CD4-positive, alpha-beta T cell (primary cell): ENCODE measurements at regions not wholly inside any gene's neighbourhood (a gene's known extent, or its start where the extent isn't known, plus 50 kb on each side); places are given as distances from the start of the nearest gene placed in this dataset.

ENCODE experiments used
- ATAC-seq: fragments of 200-7000 bp; cut with Tn5 transposase; one replicate; pipeline ENCODE4 v1.10.0; 2022; ENCODE audit warnings: mild to moderate bottlenecking; ENCODE audit not compliant: poor library complexity
- CTCF ChIA-PET: fragments of 350-600 bp; sonication (Branson Sonifier 250); formaldehyde crosslinking; loops from one replicate; lab custom pipeline; 2021; ENCODE audit warnings: antibody characterized with exemption, inconsistent platforms; lab: Charles Lee
- POLR2A ChIA-PET: fragments of 350-600 bp; sonication (Branson Sonifier 250); formaldehyde crosslinking; loops from one replicate; lab custom pipeline; 2021; ENCODE audit warnings: antibody characterized with exemption, inconsistent platforms; lab: Charles Lee
- DNase-seq, 14 experiments: peaks; one replicate each; pipeline ENCODE4 v3.0.0-alpha.2; 2013 to 2020; ENCODE audit warnings: mixed read lengths in 2 of 14
- H3K27ac ChIP-seq, 2 donors: one replicate each; pipeline versions ENCODE4 v1.5.1 to v1.7.0; 2013; ENCODE audit warnings: low read length in 2 of 2, low read depth in 1 of 2, mild to moderate bottlenecking in 1 of 2
- H3K27me3 ChIP-seq, 2 experiments: 1 replicate in 1 of 2; 2 replicates in 1 of 2; pipeline versions ENCODE4 v1.6.1 to v1.7.0; 2013; ENCODE audit warnings: low read length in 2 of 2, control low read depth in 1 of 2, mild to moderate bottlenecking in 1 of 2, moderate library complexity in 1 of 2; ENCODE audit not compliant: insufficient read depth in 2 of 2, control insufficient read depth in 1 of 2
- H3K36me3 ChIP-seq: one replicate; pipeline ENCODE4 v1.6.1; 2013; ENCODE audit warnings: low read length, control low read depth; ENCODE audit not compliant: insufficient read depth
- H3K4me1 ChIP-seq: one replicate; pipeline ENCODE4 v1.6.1; 2013; ENCODE audit warnings: low read length, control low read depth; ENCODE audit not compliant: insufficient read depth
- H3K4me3 ChIP-seq: one replicate; pipeline ENCODE4 v1.5.1; 2013; ENCODE audit warnings: mild to moderate bottlenecking, low read length, moderate library complexity
- H3K9me3 ChIP-seq, 2 experiments: 1 replicate in 1 of 2; 2 replicates in 1 of 2; pipeline versions ENCODE4 v1.6.1 to v1.7.0; 2013; ENCODE audit warnings: low read length in 2 of 2, mild to moderate bottlenecking in 2 of 2, control low read depth in 1 of 2, moderate library complexity in 1 of 2; ENCODE audit not compliant: control insufficient read depth in 1 of 2, insufficient read depth in 1 of 2
- H3K27ac Mint-ChIP-seq: one replicate; pipeline ENCODE4 v1.8.0; 2020; ENCODE audit warnings: mixed read lengths
- H3K27me3 Mint-ChIP-seq: one replicate; pipeline ENCODE4 v1.8.0; 2021; ENCODE audit warnings: mixed read lengths
- H3K36me3 Mint-ChIP-seq: one replicate; pipeline ENCODE4 v1.8.0; 2021; ENCODE audit warnings: low read depth, mixed read lengths
- H3K4me1 Mint-ChIP-seq: one replicate; pipeline ENCODE4 v1.8.0; 2021; ENCODE audit warnings: low read depth, mixed read lengths
- H3K4me3 Mint-ChIP-seq: one replicate; pipeline ENCODE4 v1.8.0; 2020; ENCODE audit warnings: mild to moderate bottlenecking, mixed read lengths
- H3K9me3 Mint-ChIP-seq: one replicate; pipeline ENCODE4 v1.8.0; 2020; ENCODE audit warnings: mixed read lengths
- CTCF ChIP-seq: fragments of 200-600 bp; IDR thresholded peaks from one replicate; pipeline ENCODE4 v1.8.0; 2022; ENCODE audit warnings: antibody characterized with exemption, mild to moderate bottlenecking
- intact Hi-C, 2 experiments: fragments of 100-400 bp; cut with DNase I in 1 of 2; cut with micrococcal nuclease in 1 of 2; formaldehyde crosslinking; loops; one replicate each; pipeline versions ENCODE4 v1.15.1 to v1.9.0; 2023 to 2025; cut with DNase I, micrococcal nuclease

GRCh38 chr4:178080312-178080711, 638.1 kb upstream of the AGA start:
- no peaks in the 10 kb centered on the region for H3K9me3 ChIP-seq
- no peak for TF ChIP-seq CTCF
- POLR2A ChIA-PET, result no interaction called here
- no peak overlapping the region for H3K27ac Mint-ChIP-seq
- H3K27ac ChIP-seq, result no peak overlapping the region
- intact Hi-C loops, result no loop called here
- DNase-seq (no peak), ATAC-seq (no peak)
- H3K4me3 Mint-ChIP-seq, result no peak overlapping the region
- H3K36me3 Mint-ChIP-seq, result no peaks in the 10 kb centered on the region
- no peaks in the 10 kb centered on the region for H3K36me3 ChIP-seq
- no peaks in the 10 kb centered on the region for H3K4me1 ChIP-seq
- no peaks in the 10 kb centered on the region for H3K27me3 Mint-ChIP-seq
- H3K9me3 Mint-ChIP-seq, result no peaks in the 10 kb centered on the region
- H3K27me3 ChIP-seq, result no peaks in the 10 kb centered on the region
- no peaks in the 10 kb centered on the region for H3K4me1 Mint-ChIP-seq
- no peak overlapping the region for H3K4me3 ChIP-seq
- CTCF ChIA-PET, result no interaction called here

GRCh38 chr4:178081176-178081575, 638.9 kb upstream of the AGA start:
- H3K4me1 ChIP-seq, result no peaks in the 10 kb centered on the region
- no peak overlapping the region for H3K27ac ChIP-seq
- no peaks in the 10 kb centered on the region for H3K9me3 Mint-ChIP-seq
- H3K36me3 ChIP-seq, result no peaks in the 10 kb centered on the region
- TF ChIP-seq CTCF, result no peak
- H3K36me3 Mint-ChIP-seq, result no peaks in the 10 kb centered on the region
- intact Hi-C loops, result no loop called here
- no peak overlapping the region for H3K4me3 ChIP-seq
- H3K4me1 Mint-ChIP-seq, result no peaks in the 10 kb centered on the region
- CTCF ChIA-PET, result no interaction called here
- no peak overlapping the region for H3K27ac Mint-ChIP-seq
- H3K4me3 Mint-ChIP-seq, result no peak overlapping the region
- POLR2A ChIA-PET, result no interaction called here
- no peaks in the 10 kb centered on the region for H3K27me3 Mint-ChIP-seq
- DNase-seq (no peak), ATAC-seq (no peak)
- no peaks in the 10 kb centered on the region for H3K27me3 ChIP-seq
- H3K9me3 ChIP-seq, result no peaks in the 10 kb centered on the region

- no peaks in the 10 kb centered on the region for H3K27me3 Mint-ChIP-seq
- TF ChIP-seq CTCF, result no peak
- H3K9me3 ChIP-seq, result no peaks in the 10 kb centered on the region
- no peaks in the 10 kb centered on the region for H3K4me1 Mint-ChIP-seq
- H3K36me3 ChIP-seq, result no peaks in the 10 kb centered on the region
- ATAC-seq, result no peak
- H3K27me3 ChIP-seq, result no peaks in the 10 kb centered on the region
- no peak overlapping the region for H3K27ac Mint-ChIP-seq
- H3K36me3 Mint-ChIP-seq, result no peaks in the 10 kb centered on the region
- DNase-seq, result no peak
- POLR2A ChIA-PET, result no interaction called here
- no peak overlapping the region for H3K4me3 Mint-ChIP-seq
- intact Hi-C loops, result no loop called here
- no peak overlapping the region for H3K4me3 ChIP-seq
- peaks cover 3% of the 10 kb centered on the region for H3K9me3 Mint-ChIP-seq
- CTCF ChIA-PET, result no interaction called here
- H3K4me1 ChIP-seq, result no peaks in the 10 kb centered on the region
- no peak overlapping the region for H3K27ac ChIP-seq
Observed at GRCh38 chr4:178081896-178082295, 639.7 kb upstream of the AGA start.
